Epidermal melanocyte (primary cell): ENCODE measurements at regions not wholly inside any gene's neighbourhood (a gene's known extent, or its start where the extent isn't known, plus 50 kb on each side); places are given as distances from the start of the nearest gene placed in this dataset.

Source experiments
- DNase-seq: peaks from one replicate; pipeline ENCODE4 v3.0.0; 2011; ENCODE audit warnings: low spot score; ENCODE audit not compliant: insufficient read length

GRCh38 chr5:4053136-4053535 is 457.5 kb downstream of the IRX1 start:
- DNase-seq = no peak

- no peak for DNase-seq
Observed at GRCh38 chr5:4054092-4054491, 458.5 kb downstream of the IRX1 start.

- no peak for DNase-seq
Observed at GRCh38 chr5:4058899-4059298, 463.3 kb downstream of the IRX1 start.

- DNase-seq = no peak
Observed at GRCh38 chr5:4065472-4066320, 470.1 kb downstream of the IRX1 start.

GRCh38 chr5:4068171-4068570 is 472.5 kb downstream of the IRX1 start:
- DNase-seq = no peak

GRCh38 chr5:4078544-4078943 is 482.9 kb downstream of the IRX1 start:
- no peak for DNase-seq

GRCh38 chr5:4079831-4080230 is 484.2 kb downstream of the IRX1 start:
- no peak for DNase-seq

GRCh38 chr5:4080370-4080769 is 484.7 kb downstream of the IRX1 start:
- no peak for DNase-seq

GRCh38 chr5:4081059-4081458 is 485.4 kb downstream of the IRX1 start:
- DNase-seq = no peak

GRCh38 chr5:4081466-4081865 is 485.8 kb downstream of the IRX1 start:
- DNase-seq = no peak

- DNase-seq = no peak
Observed at GRCh38 chr5:4082966-4083564, 487.4 kb downstream of the IRX1 start.

- no peak for DNase-seq
Observed at GRCh38 chr5:4083591-4084337, 488.1 kb downstream of the IRX1 start.

GRCh38 chr5:4086081-4086480 is 490.4 kb downstream of the IRX1 start:
- DNase-seq = no peak

GRCh38 chr5:4087110-4087509 is 491.5 kb downstream of the IRX1 start:
- DNase-seq = no peak

- no peak for DNase-seq
Observed at GRCh38 chr5:4089087-4089486, 493.5 kb downstream of the IRX1 start.

- no peak for DNase-seq
Observed at GRCh38 chr5:4093236-4093635, 497.6 kb downstream of the IRX1 start.

GRCh38 chr5:4093970-4094369 is 498.3 kb downstream of the IRX1 start:
- no peak for DNase-seq

- no peak for DNase-seq
Observed at GRCh38 chr5:4095918-4096630, 500.4 kb downstream of the IRX1 start.

- no peak for DNase-seq
Observed at GRCh38 chr5:4097199-4097598, 501.6 kb downstream of the IRX1 start.

GRCh38 chr5:4098226-4098625 is 502.6 kb downstream of the IRX1 start:
- no peak for DNase-seq

GRCh38 chr5:4099386-4099785 is 503.8 kb downstream of the IRX1 start:
- no peak for DNase-seq

- no peak for DNase-seq
Observed at GRCh38 chr5:4100739-4101138, 505.1 kb downstream of the IRX1 start.
